NCI-H345 (cell line): ENCODE measurements at regions not wholly inside any gene's neighbourhood (a gene's known extent, or its start where the extent isn't known, plus 50 kb on each side); places are given as distances from the start of the nearest gene placed in this dataset.
A peak's percentile ranks its signal among the peaks of the same experiment; 100 is the strongest.

Experiments
- DNase-seq: peaks from one replicate; lab custom pipeline; 2025; lab: John Stamatoyannopoulos, UW

DNA sequence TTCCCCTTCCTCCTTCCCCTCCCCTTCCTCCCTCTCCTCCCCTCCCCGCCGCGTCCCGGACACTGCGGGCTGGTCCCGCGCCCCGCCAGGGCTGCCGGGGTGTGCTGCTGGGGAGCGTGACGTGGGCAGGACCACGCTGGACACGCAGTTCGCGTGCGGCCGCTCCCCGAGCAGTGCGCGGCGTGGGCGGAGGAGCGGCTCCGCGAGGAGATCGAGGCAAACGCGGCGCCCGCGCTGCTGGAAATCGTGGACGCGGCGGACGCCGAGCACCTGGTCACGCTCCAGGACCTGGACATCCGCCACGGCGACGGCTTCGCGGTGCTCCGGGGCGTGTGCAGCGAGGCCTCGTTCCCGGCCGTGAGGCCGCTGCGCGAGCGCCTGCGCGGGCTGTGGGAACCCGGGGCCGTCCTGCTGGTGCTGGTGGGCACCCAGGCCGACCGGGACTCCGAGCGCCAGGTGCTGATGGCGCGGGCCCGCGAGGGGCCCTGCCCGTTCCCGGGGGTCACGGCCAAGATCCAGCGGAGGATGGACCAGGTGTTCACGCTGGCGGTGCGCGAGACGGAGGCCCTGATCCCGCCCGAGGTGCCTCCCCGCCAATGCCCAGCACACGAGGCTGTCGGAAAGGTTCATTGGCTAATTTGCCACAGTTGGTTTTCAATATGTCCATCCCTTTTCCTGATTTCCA lies 84.3 kb downstream of the TNFAIP2 start:
- DNase-seq: peak; percentile 6

DNA sequence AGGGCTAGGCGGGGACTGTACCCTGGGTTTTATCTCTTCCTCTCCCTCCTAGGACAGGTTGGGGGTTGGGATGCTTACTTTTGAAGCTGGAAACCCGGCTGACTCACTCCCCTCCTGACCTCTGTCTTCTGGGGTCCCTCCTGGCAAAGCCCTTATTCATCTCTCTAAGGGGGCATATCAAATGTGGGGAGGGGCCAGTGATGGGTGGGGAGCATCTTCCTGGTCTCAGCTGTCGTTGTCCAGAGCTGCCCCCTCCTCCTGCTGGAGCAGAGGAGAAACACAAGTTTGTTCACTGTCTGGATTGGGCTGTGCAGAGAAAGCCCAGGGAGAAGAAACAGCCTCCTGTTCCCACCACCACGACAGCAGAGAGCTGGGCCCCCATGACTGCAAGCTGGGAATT lies 85.8 kb downstream of the TNFAIP2 start:
- DNase-seq: no peak

DNA sequence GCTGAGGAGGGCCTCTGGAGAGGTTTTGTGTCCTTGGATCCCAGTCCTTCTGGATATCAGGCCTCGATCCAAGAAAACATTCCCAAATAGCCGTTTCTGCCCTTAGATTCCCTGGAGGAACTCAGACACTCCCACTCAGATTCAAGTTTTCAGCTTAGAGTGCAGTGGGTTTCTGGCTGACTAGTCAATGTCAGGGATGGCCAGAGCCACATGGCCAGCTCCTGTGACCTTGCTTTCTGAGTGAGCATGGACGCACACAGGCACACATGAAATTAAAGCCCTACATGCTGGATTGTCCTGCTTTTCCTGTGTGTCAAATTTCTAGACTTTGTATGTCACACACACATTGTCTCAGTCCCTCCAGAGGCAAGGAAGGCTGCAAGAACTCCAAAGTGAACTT lies 86.2 kb downstream of the TNFAIP2 start:
- no peak for DNase-seq

DNA sequence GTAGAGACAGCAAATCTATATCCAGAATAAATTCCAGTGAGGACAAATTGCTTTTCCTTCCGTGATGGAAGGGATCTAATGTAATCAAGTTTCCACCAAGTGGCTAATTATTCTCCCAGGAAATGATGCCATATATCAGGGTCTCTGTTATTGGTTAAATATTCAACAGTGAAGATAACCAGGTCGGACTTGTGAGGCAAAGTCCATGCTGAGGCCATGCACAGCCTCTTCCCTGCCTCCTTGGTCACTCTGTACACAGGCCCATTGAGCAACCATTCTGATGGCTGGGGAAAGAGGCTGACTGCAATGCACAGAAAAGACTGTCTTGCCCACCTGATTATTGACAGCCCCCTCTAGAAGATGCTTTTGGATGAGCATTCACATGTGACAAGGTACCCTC lies 90.1 kb downstream of the TNFAIP2 start:
- DNase-seq: no peak

DNA sequence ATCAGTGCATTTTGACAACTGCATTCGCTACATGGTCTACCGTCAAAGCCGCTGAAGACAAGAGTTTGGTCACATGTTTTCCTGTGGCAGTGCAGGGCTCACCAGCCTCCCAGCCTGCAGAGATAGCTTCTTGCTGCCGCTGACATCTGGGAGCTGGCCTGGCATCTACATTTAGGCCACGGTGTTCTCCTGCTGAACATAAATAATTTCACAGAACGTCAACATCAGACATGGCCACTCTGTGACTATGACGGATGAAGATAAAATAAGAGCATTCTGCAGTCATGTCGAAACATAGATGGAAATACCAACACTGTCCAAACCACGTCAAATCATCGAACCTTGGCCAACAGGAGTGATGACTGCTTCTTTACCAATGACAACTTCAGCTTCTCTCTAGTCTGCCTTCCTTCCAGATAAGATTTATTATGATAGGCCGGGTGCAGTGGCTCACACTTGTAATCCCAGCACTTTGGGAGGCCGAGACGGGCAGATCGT lies 91.2 kb downstream of the TNFAIP2 start:
- no peak for DNase-seq

DNA sequence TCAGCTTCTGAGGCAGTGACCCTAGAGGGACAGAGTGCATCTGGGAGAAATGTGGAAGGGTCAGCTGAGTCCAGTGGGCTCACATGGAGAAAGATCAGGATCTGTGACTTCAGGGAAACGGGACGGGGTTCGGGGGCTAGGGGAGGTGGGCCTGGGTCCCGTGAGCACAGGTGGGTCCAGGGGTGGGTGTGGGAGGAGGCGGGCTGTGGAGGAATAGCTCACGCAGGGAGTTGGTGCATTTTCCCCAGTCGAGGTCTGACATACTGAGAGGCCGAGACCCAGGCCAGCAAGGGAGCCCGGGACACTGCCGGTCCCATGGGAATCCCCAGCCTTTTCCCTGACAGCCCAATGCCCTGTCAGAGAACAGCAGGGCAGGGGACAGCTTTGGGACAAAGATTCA lies 93.1 kb downstream of the TNFAIP2 start:
- no peak for DNase-seq

DNA sequence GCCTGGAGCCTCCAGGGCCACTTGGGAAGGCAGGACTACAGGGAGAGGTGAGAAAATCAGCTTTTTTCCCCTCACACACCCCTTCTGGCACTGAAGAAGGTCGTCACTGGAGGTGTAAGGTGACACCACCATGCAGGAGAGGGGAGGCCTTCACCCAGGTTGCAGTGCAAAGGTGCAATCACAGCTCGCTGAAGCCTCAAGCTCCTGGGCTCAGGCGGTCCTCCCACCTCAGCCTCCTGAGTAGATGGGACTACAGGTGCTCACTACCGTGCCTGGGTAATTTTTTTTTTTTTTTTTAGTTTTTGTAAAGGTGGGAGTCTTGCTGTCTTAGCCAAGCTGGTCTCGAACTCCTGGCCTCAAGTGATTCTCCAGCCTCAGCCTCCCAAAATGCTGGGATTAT lies 93.6 kb downstream of the TNFAIP2 start:
- no peak for DNase-seq

DNA sequence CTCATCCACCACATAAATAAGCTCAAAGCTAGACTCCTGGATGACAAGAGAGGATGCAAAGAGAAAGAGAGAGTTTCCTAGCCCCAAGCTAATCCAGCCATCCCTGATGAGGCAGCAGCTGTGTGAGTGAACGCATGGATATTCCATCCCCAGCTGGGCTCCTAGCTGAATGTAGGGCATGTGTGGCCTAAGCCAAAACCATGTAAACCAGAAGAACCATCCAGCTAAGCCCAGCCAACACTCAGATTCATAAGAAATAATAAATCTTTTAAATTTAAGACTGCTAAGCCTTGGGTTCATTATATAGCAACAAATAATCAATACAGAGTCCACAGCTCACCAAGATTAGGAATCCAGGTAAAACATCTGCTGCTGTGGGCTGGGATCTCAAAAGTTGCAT lies 94.3 kb downstream of the TNFAIP2 start:
- DNase-seq: no peak

DNA sequence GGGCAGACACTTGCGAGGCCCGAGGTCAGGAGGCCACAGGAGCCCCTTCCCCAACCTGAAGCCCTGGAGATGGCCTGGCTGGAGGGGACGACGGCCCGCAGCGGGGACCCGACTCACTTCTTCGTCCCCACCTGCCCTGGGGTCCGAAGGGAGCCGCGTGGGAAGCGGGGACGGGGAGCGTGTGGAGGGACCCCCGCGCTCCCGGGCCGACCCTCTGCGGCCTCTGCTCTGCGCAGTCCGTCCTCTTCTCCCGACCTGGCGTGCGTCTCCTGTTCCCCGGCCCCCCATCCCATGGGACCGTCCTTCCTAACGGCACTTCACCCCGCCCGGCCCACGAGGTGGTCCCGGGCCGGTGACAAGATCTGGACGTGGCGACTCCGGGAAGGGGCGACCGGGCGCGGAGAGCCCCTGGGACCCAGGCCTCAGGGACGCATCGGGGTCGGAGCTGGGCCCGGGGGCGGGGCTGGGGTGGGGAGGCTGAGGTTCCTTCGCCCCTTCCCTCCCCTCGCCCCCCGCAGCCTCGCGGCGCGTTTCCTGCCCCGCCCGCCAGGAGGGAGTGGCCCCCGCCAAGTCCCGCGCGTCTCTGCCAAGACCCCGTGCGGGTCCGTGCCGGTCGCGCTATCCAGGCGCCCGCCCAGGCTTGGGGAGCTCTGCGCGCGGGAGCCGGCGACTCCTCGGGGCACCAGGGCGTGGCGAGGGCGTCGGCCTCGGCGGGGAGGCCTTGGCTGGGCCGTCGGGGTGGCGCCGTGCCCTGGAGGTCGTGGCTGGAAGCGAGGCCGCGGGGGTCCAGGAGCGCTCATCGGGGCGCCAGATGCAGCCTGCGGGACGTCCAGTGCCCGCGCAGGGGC lies 97.1 kb downstream of the TNFAIP2 start:
- no peak for DNase-seq

DNA sequence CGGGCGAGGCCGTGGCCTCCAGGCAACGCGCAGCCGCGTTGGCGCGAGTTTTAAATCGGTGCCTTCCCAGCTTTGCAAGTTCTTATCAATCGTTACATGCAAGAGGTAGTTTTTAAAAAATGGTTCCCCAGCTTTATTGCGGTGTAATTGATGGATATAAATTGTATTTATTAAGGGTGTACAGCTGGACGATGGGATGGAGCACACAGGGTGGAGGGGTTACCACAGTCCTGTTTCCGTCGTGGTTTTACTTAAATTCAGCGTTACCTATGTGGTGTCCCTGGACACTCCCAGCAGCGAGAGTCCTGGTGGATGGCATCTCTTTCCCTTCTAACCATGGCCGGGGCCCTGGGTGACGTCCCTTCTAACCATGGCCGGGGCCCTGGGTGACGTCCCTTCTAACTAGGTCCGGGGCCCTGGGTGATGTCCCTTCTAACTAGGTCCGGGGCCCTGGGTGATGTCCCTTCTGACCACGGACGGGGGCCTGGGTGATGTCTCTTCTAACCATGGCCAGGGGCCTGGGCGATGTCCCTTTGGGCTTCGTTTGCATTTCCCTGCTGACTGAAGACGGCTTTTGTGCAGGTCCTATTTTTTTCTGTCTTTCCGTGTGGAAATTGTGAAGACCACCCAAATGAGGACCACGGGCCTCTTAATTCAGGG lies 97.9 kb downstream of the TNFAIP2 start:
- DNase-seq: no peak

DNA sequence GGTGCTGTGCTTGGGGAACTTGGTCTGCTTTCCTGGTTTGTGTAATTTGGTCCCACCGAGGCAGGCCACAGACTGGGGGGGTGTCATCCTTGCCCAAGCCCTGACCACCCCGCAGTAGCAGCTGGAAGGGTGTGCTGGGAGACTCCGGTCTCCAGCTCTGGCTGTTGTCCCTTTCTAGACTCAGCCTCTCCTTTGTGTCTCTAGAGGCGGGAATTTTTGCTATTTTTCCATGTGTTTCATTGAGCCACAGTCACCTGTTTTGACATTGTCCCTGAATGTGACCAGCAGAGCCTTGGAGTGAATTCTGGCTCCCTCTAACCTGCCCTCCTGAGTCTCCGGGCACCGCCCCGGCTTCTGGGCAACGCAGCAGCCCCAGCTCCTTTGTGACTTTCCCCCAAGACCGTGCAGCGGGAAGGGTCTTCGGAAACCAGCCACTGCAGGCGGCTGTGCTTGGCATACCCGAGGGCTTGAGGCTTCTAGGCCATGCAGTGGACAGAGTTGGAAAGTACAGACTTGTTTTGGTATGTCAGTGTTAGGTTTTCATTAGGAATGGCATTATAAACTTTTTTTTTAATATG lies 98.6 kb downstream of the TNFAIP2 start:
- no peak for DNase-seq

DNA sequence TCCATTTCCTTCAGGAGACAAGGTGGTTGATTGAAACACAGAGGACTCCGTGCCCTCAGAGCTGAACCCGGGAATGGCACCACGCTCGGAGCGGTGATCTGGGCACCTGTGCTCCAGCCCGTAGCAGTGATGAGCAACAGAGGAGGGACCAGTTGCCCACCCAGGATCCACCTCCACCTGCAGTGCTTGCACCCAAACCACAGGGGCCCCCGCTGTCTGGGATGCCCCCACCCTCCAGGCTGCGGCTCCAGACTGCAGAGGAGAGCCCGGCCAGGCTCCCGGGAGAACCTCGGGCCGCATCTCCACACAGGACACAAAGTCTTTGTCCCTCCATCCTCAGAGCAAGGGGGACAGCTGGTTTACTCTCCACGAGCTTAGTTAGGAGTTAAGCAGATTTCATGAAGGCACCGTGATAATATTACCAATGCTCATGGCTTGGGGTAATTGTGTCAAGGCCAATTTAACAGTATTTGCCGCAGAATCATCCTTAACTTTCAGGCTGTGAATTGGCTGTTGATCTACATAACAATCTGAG lies 100.6 kb downstream of the TNFAIP2 start:
- no peak for DNase-seq

DNA sequence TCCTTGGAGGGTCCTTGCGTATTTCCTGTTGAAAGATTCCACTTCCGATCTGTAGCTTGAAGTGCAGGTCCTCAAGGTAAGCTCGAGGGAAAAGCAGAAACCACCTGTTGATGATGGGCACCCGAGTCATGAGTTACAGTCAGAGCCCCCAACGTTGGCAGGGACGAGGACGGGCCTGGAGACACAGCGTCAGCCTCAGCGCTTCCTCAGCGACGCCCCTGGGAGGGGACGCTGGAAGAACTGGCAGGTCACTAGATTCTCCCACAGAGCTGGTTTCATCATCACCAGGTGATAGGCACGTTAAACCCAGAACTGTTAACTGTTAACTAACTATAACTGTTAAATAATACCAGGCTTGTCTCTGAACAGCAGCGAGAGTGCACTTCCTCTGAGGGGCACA lies 101.8 kb downstream of the TNFAIP2 start:
- no peak for DNase-seq

DNA sequence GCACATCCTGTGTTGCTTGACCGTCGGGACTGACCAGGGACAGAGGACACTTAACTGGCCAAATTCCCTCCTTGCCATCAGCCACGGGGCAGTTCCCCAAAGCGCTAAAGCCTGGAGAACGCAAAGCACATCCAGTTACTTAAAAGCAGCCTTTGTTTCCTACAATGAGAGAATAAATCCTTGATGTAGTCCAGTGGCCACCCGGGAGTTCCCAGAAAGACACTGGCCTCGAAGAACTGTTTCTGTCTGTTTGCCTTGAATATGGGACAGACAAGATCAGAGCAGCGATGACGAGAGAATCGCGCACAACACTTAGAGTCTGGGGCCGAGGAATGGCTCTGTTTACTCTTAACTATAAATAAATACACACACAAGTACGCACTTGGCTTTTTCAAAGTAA lies 102.2 kb downstream of the TNFAIP2 start:
- DNase-seq: no peak

DNA sequence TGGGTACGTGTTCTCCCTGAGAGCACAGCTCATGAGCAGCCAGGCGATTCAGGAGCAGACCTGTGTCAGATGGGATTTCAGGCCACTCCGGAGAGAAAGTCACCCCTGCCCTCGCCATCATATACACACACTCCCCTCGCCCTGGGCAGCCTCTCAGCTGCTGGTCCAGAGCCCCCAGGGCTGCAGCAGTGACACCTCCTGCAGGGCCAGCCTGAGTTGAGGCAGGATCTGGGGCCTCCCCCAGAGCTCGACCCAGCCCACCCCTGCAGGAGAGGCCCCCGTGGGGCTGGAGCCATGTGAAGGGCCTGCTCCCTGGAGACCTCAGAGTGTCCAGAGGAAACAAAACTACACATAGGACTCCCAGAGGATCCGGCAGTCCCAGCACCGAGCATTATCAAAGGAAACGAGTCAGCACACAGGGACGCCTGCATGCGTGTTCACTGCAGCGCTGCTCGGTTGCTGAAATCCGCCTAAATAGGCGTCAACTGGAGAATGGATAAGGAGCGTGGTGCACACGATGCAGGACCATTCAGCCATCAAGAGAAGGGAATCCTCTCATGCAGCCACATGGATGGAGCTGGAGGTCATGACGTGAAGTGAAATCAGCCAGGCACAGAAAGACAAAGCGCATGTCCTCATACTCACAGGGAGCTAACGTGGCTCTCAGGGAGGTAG lies 104.0 kb downstream of the TNFAIP2 start:
- no peak for DNase-seq

DNA sequence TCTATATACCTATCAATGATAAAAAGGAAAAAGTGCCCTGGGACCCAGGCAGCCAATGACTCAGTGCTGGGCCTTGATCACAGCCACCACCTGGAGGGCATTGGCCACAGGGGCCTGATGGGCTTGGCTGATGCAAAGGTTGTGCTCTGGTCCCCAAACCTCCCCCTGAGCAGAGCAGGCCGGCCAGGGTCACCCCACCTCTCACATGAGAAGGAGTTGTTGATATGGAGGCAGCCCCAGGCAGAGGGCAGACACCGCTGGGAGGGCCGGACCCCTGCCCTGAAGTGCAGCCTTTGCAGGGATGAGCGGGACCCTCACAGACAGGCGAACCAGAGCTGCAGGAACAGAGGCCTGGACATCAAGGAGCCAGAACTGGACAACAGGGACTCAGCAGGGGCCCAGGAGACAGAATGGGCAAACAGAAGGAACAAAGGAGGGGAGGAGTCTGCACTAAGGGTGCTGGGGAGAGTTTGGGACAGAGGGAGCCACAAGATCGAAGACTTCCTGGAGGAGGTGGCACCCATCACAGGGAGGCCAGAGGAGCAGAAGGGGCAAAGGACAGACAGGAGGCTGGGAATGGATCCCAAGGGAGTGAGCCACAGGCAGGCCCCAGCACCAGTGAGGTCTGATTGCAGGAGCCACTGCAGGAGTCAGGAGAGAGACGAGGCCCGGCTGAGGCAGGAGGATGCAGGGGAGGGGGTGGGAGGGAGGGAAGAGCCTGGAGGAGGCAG lies 105.0 kb downstream of the TNFAIP2 start:
- DNase-seq: no peak

DNA sequence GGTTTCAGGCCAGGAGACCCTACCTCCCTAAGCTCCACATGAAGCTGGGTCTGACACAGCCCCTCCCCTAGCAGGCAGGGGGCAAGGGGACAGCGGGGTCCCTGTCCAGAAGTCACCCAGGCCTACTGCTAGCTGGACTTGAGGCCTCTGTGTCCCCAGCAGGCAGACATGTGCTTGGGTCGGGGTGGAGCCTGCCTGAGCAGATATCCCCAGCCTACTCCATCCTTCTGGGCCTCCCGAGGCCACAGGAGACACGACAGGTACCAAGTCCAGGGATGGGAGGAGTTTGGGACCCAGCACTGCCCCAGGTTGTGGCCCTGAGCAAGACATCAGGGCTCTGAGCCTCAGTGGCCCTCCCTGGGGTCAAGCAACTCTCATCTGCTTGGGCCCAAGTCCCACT lies 105.2 kb upstream of the EIF5 start:
- no peak for DNase-seq

DNA sequence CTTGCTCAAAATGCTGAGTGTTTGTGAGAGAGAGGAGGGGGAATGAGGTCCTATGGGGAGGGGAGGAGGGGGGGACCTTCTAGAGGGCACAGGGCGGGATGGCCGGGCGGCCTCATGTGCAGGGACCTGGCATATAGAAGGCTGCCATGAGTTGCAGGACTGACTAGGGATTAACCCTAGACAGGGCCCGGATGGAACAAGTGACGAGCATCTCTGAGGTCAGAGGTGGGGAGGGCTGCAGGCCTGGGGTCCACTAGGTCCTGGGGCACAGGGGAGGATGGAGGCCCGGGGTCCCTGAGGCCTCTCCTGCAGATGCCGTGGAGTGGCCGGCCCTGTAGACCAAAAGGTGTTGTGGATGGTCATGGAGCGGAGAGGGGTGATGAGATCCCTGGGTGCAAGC lies 104.0 kb upstream of the EIF5 start:
- no peak for DNase-seq

DNA sequence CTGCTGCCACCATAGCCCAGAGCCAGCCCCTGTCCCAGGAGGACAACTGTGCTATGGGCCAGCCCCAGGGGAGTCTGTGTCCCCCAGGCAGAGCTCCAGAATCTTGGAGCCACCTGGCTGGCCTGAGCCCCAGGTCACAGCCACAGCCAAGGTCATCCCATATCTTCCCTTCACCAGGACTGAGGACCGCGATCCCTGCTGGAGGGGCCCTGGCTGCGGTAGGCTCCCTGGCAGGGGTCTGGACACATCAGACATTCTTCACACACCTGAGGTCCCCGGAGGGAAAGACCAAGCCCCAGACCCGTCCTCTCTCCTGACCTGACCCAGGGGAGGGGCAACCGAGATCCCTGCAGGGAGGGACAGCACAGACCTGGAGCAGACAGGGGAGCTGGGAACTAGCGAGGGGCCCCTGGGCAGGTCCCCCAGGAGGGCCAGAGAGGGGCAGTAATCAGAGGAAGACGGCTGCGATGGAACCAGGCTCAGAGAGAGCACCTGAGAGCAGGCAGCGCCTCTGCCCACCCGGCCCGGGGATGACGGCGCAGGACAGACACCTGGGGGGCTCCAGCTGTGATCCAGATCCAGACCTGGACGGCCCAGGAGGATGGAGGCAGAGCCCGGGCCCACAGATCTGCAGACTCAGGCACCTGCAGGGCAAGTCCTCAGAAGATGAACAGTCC lies 103.2 kb upstream of the EIF5 start:
- DNase-seq: no peak

DNA sequence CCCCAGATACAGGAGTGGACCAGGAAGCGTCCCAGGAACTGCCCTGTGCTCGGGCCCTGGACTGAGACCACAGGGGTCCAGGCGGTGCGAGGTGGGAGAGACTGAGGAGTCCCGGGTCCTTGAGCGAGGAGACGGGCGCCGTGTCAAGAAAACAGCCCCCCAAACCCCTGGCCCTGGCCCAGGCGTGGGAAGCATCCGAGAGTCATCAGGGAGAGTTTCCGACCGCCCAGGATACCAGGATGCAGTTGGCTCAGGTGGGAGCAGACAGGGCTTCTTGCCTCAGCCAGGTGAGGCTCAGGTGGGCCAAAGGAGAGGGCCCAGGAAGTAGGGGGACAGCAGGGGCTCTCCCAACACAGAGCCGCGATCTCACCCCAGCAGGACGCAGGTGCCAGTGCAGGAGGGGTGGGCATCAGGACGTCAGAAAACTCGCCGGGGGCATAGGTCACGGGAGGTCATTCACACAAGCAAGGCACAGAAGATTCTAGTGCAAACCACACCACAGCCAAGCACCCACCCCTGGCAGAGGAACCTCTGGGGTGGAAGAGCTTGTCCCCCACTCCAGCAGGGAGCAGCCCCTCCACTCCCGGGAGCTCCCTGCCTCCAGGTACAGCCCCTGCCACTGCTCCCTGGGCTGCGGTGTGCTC lies 102.5 kb upstream of the EIF5 start:
- DNase-seq: no peak
